ENCODE measurements at regions not wholly inside any gene's neighbourhood (a gene's known extent, or its start where the extent isn't known, plus 50 kb on each side); places are given as distances from the start of the nearest gene placed in this dataset.

GRCh38 chr6:118396969-118397368, 151.1 kb upstream of the PLN start:
- no peak for TF ChIP-seq TSHZ1 (tag by site-specific recombination; IDR thresholded peaks at IDR 0.05; ENCODE audit: borderline replicate concordance)
- no peak for TF ChIP-seq CTCF (tag by site-specific recombination; IDR thresholded peaks at IDR 0.05)
- TF ChIP-seq SP3 (tag by site-specific recombination; IDR thresholded peaks at IDR 0.05), result no peak

Data from HEK293 (cell line).